ENCODE measurements at regions not wholly inside any gene's neighbourhood (a gene's known extent, or its start where the extent isn't known, plus 50 kb on each side); places are given as distances from the start of the nearest gene placed in this dataset.

DNA sequence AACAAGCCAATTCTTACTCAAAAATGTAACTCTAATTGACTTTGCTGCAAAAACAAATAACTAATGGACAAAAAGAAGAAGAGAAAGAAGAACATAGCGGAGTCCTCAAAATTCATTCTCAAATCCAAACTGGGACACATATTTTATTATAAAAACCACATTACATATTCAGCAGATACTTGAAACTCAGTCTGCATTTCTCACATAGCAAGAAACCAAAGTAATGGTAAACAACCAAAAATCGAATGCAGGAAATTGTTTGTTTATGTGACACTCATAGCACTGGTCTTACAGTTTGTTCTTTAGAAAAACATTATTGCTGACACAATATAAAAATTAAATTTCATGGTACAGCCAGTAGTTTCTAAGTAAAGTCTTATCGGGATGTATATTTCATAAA lies 789.8 kb downstream of the SLITRK6 start:
- TF ChIP-seq EZH2 (IDR thresholded peaks at IDR 0.05; ENCODE audit: borderline replicate concordance, low read depth, low read length, severe bottlenecking) = no peak
- TF ChIP-seq, protein P1, sequence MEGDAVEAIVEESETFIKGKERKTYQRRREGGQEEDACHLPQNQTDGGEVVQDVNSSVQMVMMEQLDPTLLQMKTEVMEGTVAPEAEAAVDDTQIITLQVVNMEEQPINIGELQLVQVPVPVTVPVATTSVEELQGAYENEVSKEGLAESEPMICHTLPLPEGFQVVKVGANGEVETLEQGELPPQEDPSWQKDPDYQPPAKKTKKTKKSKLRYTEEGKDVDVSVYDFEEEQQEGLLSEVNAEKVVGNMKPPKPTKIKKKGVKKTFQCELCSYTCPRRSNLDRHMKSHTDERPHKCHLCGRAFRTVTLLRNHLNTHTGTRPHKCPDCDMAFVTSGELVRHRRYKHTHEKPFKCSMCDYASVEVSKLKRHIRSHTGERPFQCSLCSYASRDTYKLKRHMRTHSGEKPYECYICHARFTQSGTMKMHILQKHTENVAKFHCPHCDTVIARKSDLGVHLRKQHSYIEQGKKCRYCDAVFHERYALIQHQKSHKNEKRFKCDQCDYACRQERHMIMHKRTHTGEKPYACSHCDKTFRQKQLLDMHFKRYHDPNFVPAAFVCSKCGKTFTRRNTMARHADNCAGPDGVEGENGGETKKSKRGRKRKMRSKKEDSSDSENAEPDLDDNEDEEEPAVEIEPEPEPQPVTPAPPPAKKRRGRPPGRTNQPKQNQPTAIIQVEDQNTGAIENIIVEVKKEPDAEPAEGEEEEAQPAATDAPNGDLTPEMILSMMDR (IDR thresholded peaks at IDR 0.05; ENCODE audit: borderline replicate concordance, extremely low read depth, low read length, poor library complexity, severe bottlenecking) = no peak

GRCh38 chr13:84999252-84999651 lies 800.0 kb downstream of the SLITRK6 start:
- Histone ChIP-seq H3K9me3 (ENCODE audit: insufficient read depth, low read length, severe bottlenecking) (no peaks in the 10 kb centered on the region), H3K79me2 (ENCODE audit: insufficient read depth, low read length) (no peaks in the 10 kb centered on the region), H3K4me3 (ENCODE audit: low read depth in 1 of 2, low read length in 2 of 2) (no peak overlapping the region), H4K20me1 (ENCODE audit: insufficient read depth, low read length) (no peaks in the 10 kb centered on the region), H2AFZ (ENCODE audit: low read depth, low read length) (no peak overlapping the region), H3K27me3 (ENCODE audit: insufficient read depth, low read length, poor library complexity) (no peaks in the 10 kb centered on the region), H3K36me3 (ENCODE audit: insufficient read depth, low read length) (no peaks in the 10 kb centered on the region), H3K4me1 (ENCODE audit: insufficient read depth, low read length) (no peaks in the 10 kb centered on the region), H3K9ac (ENCODE audit: low read depth, low read length) (no peak overlapping the region), H3K4me2 (ENCODE audit: insufficient read depth, low read length) (no peak overlapping the region), H3K27ac (ENCODE audit: low read length) (no peak overlapping the region)
- ATAC-seq (ENCODE audit: insufficient read depth, low read depth) = no peak
- no peak for DNase-seq
- no peak for TF ChIP-seq EZH2 (IDR thresholded peaks at IDR 0.05; ENCODE audit: borderline replicate concordance, low read depth, low read length, severe bottlenecking)
- TF ChIP-seq, protein P1 (IDR thresholded peaks at IDR 0.05; ENCODE audit: borderline replicate concordance, extremely low read depth, low read length, poor library complexity, severe bottlenecking) = no peak

More for the DNA sequence above, 789.8 kb downstream of the SLITRK6 start:
- DNase-seq (no peak), ATAC-seq (ENCODE audit: insufficient read depth, low read depth) (no peak)
- Histone ChIP-seq H3K79me2 (ENCODE audit: insufficient read depth, low read length) (no peaks in the 10 kb centered on the region), H3K4me2 (ENCODE audit: insufficient read depth, low read length) (no peak overlapping the region), H3K4me3 (ENCODE audit: low read depth in 1 of 2, low read length in 2 of 2) (no peak overlapping the region), H3K4me1 (ENCODE audit: insufficient read depth, low read length) (no peaks in the 10 kb centered on the region), H3K27me3 (ENCODE audit: insufficient read depth, low read length, poor library complexity) (no peaks in the 10 kb centered on the region), H3K27ac (ENCODE audit: low read length) (no peak overlapping the region), H3K36me3 (ENCODE audit: insufficient read depth, low read length) (no peaks in the 10 kb centered on the region), H3K9me3 (ENCODE audit: insufficient read depth, low read length, severe bottlenecking) (no peaks in the 10 kb centered on the region), H4K20me1 (ENCODE audit: insufficient read depth, low read length) (no peaks in the 10 kb centered on the region), H3K9ac (ENCODE audit: low read depth, low read length) (no peak overlapping the region), H2AFZ (ENCODE audit: low read depth, low read length) (no peak overlapping the region)

- no peaks in the 10 kb centered on the region for H3K4me1 ChIP-seq (ENCODE audit: insufficient read depth, low read length)
- no peak overlapping the region for H3K4me3 ChIP-seq (ENCODE audit: low read depth in 1 of 2, low read length in 2 of 2)
- no peak overlapping the region for H2AFZ ChIP-seq (ENCODE audit: low read depth, low read length)
- TF ChIP-seq, protein P1 (IDR thresholded peaks at IDR 0.05; ENCODE audit: borderline replicate concordance, extremely low read depth, low read length, poor library complexity, severe bottlenecking) = no peak
- no peak for TF ChIP-seq EZH2 (IDR thresholded peaks at IDR 0.05; ENCODE audit: borderline replicate concordance, low read depth, low read length, severe bottlenecking)
- no peaks in the 10 kb centered on the region for H3K36me3 ChIP-seq (ENCODE audit: insufficient read depth, low read length)
- H4K20me1 ChIP-seq (ENCODE audit: insufficient read depth, low read length) = no peaks in the 10 kb centered on the region
- no peak for ATAC-seq (ENCODE audit: insufficient read depth, low read depth)
- no peaks in the 10 kb centered on the region for H3K79me2 ChIP-seq (ENCODE audit: insufficient read depth, low read length)
- no peaks in the 10 kb centered on the region for H3K27me3 ChIP-seq (ENCODE audit: insufficient read depth, low read length, poor library complexity)
- no peaks in the 10 kb centered on the region for H3K9me3 ChIP-seq (ENCODE audit: insufficient read depth, low read length, severe bottlenecking)
- H3K27ac ChIP-seq (ENCODE audit: low read length) = no peak overlapping the region
- no peak overlapping the region for H3K4me2 ChIP-seq (ENCODE audit: insufficient read depth, low read length)
- no peak for DNase-seq
- no peak overlapping the region for H3K9ac ChIP-seq (ENCODE audit: low read depth, low read length)
Observed at GRCh38 chr13:84998681-84999080, 800.5 kb downstream of the SLITRK6 start.

DNA sequence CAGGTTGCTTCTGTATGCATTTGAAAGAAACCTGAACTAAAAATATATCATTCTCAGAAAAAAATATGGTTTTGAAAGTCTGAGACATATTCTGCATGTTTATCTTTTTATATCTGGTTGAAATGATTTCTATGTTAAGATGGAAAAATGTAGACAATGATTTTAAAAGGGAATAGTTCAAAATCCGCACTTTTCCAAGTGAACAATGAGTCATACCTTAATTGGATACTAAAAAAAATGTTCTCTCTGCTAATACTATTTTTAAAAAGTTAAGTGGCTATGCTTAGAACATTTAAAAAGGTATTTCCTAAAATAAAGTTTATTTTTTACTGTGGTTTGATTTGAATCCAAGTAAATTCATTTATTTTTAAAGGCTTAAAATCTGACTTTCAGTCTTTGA lies 801.4 kb downstream of the SLITRK6 start:
- no peak overlapping the region for H3K4me3 ChIP-seq (ENCODE audit: low read depth in 1 of 2, low read length in 2 of 2)
- no peak overlapping the region for H3K4me2 ChIP-seq (ENCODE audit: insufficient read depth, low read length)
- DNase-seq (no peak), ATAC-seq (ENCODE audit: insufficient read depth, low read depth) (no peak)
- H3K9ac ChIP-seq (ENCODE audit: low read depth, low read length) = no peak overlapping the region
- H3K4me1 ChIP-seq (ENCODE audit: insufficient read depth, low read length) = no peaks in the 10 kb centered on the region
- no peaks in the 10 kb centered on the region for H3K36me3 ChIP-seq (ENCODE audit: insufficient read depth, low read length)
- TF ChIP-seq, protein P1 (IDR thresholded peaks at IDR 0.05; ENCODE audit: borderline replicate concordance, extremely low read depth, low read length, poor library complexity, severe bottlenecking) = no peak
- TF ChIP-seq EZH2 (IDR thresholded peaks at IDR 0.05; ENCODE audit: borderline replicate concordance, low read depth, low read length, severe bottlenecking) = no peak
- no peak overlapping the region for H3K27ac ChIP-seq (ENCODE audit: low read length)
- H2AFZ ChIP-seq (ENCODE audit: low read depth, low read length) = no peak overlapping the region
- no peaks in the 10 kb centered on the region for H3K9me3 ChIP-seq (ENCODE audit: insufficient read depth, low read length, severe bottlenecking)
- no peaks in the 10 kb centered on the region for H3K79me2 ChIP-seq (ENCODE audit: insufficient read depth, low read length)
- no peaks in the 10 kb centered on the region for H4K20me1 ChIP-seq (ENCODE audit: insufficient read depth, low read length)
- H3K27me3 ChIP-seq (ENCODE audit: insufficient read depth, low read length, poor library complexity) = no peaks in the 10 kb centered on the region
